A549 (cell line): ENCODE measurements at regions not wholly inside any gene's neighbourhood (a gene's known extent, or its start where the extent isn't known, plus 50 kb on each side); places are given as distances from the start of the nearest gene placed in this dataset.

Experiments used
- ATAC-seq, 2 experiments: fragments of 200-7000 bp in 1 of 2; fragments of >200 bp in 1 of 2; cut with Nextera tagmentation in 1 of 2; cut with Tn5 transposase in 1 of 2; 3 replicates each; pipeline versions ENCODE4 v1.8.0 to v1.9.1; 2018 to 2020; ENCODE audit warnings: mild to moderate bottlenecking in 1 of 2, moderate library complexity in 1 of 2
- CTCF ChIA-PET: fragments of 300-600 bp; sonication (Branson Sonifier 250); formaldehyde crosslinking; extraction: SDS; loops from one replicate; lab custom pipeline; 2021; ENCODE audit warnings: antibody characterized with exemption, inconsistent platforms; lab: Yijun Ruan, JAX
- POLR2A ChIA-PET: fragments of 350-600 bp; formaldehyde crosslinking; extraction: SDS; loops from one replicate; lab custom pipeline; 2021; ENCODE audit warnings: antibody characterized with exemption, inconsistent platforms; lab: Yijun Ruan, JAX
- DNase-seq, 2 experiments: peaks; one replicate each; pipeline versions ENCODE4 v3.0.0 to v3.0.0-alpha.2; 2011 to 2016; ENCODE audit warnings: low read depth in 1 of 2, low spot score in 1 of 2
- FAIRE-seq: peaks from 2 replicates; lab custom pipeline; 2011; peaks lifted over from hg19 to GRCh38; lab: Jason Lieb, UNC
- H3K27ac ChIP-seq, 2 experiments: fragments of >200 bp; sonication (Bioruptor Twin); formaldehyde crosslinking; 3 replicates each; pipeline ENCODE4 v1.5.1; 2016 to 2017
- H3K4me1 ChIP-seq: fragments of >200 bp; sonication (Bioruptor Twin); formaldehyde crosslinking; 3 replicates; pipeline ENCODE4 v1.6.1; 2016
- H3K4me2 ChIP-seq: fragments of >200 bp; sonication (Bioruptor Twin); formaldehyde crosslinking; 3 replicates; pipeline ENCODE4 v1.6.1; 2016
- H3K4me3 ChIP-seq: fragments of >200 bp; sonication (Bioruptor Twin); formaldehyde crosslinking; 3 replicates; pipeline ENCODE4 v1.5.1; 2016
- H3K9me3 ChIP-seq: fragments of >200 bp; sonication (Bioruptor Twin); formaldehyde crosslinking; 3 replicates; pipeline ENCODE4 v1.6.1; 2016
- CBX2 ChIP-seq: fragments of 200-600 bp; sonication (generic); IDR thresholded peaks from 2 replicates; pipeline ENCODE4 v1.6.1; 2016; ENCODE audit warnings: low read depth, mild to moderate bottlenecking, borderline replicate concordance
- CBX8 ChIP-seq: fragments of 200-600 bp; sonication (generic); IDR thresholded peaks from 2 replicates; pipeline ENCODE4 v1.6.1; 2016
- CEBPB ChIP-seq, 2 experiments: fragments of >200 bp in 1 of 2; sonication (Bioruptor Twin) in 1 of 2; formaldehyde crosslinking in 1 of 2; IDR thresholded peaks; 2 replicates each; pipeline ENCODE4 v1.6.1; 2012 to 2016
- CHD2 ChIP-seq: fragments of 150-350 bp; IDR thresholded peaks from 2 replicates; pipeline ENCODE4 v1.6.1; 2014; ENCODE audit warnings: low read length; ENCODE audit not compliant: partially characterized antibody
- ELK1 ChIP-seq: fragments of 150-350 bp; IDR thresholded peaks from 2 replicates; pipeline ENCODE4 v1.6.1; 2014; ENCODE audit warnings: low read depth, mild to moderate bottlenecking, low read length
- EP300 ChIP-seq, 2 experiments: fragments of >200 bp; sonication (Bioruptor Twin); formaldehyde crosslinking; IDR thresholded peaks; 2 replicates in 1 of 2; 3 replicates in 1 of 2; pipeline ENCODE4 v1.6.1; 2016 to 2017
- FOSB ChIP-seq: fragments of 250-450 bp; sonication (Bioruptor Pico); IDR thresholded peaks from 2 replicates; pipeline ENCODE4 v1.5.0; 2020; ENCODE audit warnings: mild to moderate bottlenecking, moderate library complexity
- FOSL2 ChIP-seq, 2 experiments: fragments of 450-650 bp in 1 of 2; fragments of >200 bp in 1 of 2; sonication (Bioruptor Twin) in 1 of 2; formaldehyde crosslinking; IDR thresholded peaks; 2 replicates each; pipeline versions ENCODE4 v1.5.0 to v1.6.1; 2016 to 2020; ENCODE audit warnings: mild to moderate bottlenecking in 1 of 2, moderate library complexity in 1 of 2
- HDAC2 ChIP-seq: fragments of 200-600 bp; sonication (generic); IDR thresholded peaks from 2 replicates; pipeline ENCODE4 v1.6.1; 2016
- HES2 ChIP-seq: fragments of >200 bp; sonication (Bioruptor Twin); formaldehyde crosslinking; IDR thresholded peaks from 2 replicates; pipeline ENCODE4 v1.6.1; 2016
- HEYL ChIP-seq: fragments of 250-450 bp; sonication (Bioruptor Pico); IDR thresholded peaks from 2 replicates; pipeline ENCODE4 v1.8.0; 2021; ENCODE audit warnings: mild to moderate bottlenecking, moderate library complexity
- HMGXB4 ChIP-seq: fragments of 250-450 bp; sonication (Bioruptor Pico); IDR thresholded peaks from 2 replicates; pipeline ENCODE4 v1.5.0; 2021; ENCODE audit warnings: mild to moderate bottlenecking, moderate library complexity, borderline replicate concordance
- HOXB5 ChIP-seq: fragments of 250-450 bp; sonication (Bioruptor Pico); IDR thresholded peaks from 2 replicates; pipeline ENCODE4 v1.5.0; 2020; ENCODE audit warnings: mild to moderate bottlenecking, moderate library complexity
- KDM1A ChIP-seq: fragments of 200-600 bp; sonication (generic); IDR thresholded peaks from 2 replicates; pipeline ENCODE4 v1.6.1; 2016; ENCODE audit warnings: low read depth, mild to moderate bottlenecking
- MAFK ChIP-seq: fragments of 450-650 bp; IDR thresholded peaks from 2 replicates; pipeline ENCODE4 v1.6.1; 2014; ENCODE audit not compliant: partially characterized antibody
- NR3C1 ChIP-seq: fragments of >200 bp; sonication (Bioruptor Twin); formaldehyde crosslinking; IDR thresholded peaks from 3 replicates; pipeline ENCODE4 v1.6.1; 2017
- POLR2A ChIP-seq: IDR thresholded peaks from 2 replicates; pipeline ENCODE4 v1.6.1; 2012; ENCODE audit warnings: mild to moderate bottlenecking, low read length
- RAD21 ChIP-seq, 2 experiments: fragments of >200 bp in 1 of 2; sonication (Bioruptor Twin) in 1 of 2; formaldehyde crosslinking in 1 of 2; IDR thresholded peaks in 1 of 2; conservative IDR thresholded peaks in 1 of 2; 2 replicates in 1 of 2; 3 replicates in 1 of 2; pipeline ENCODE4 v1.6.1; 2012 to 2018; ENCODE audit warnings: inconsistent platforms in 1 of 2
- WGBS: methylation state at CpG from one replicate; pipeline ENCODE4 v1.1.6; 2017; ENCODE audit errors: missing lambda C conversion rate; 5-methylcytosine and 5-hydroxymethylcytosine counted together

- Histone ChIP-seq H3K4me3 (no peak overlapping the region), H3K4me2 (no peak overlapping the region), H3K27ac (no peak overlapping the region), H3K4me1 (no peaks in the 10 kb centered on the region), H3K9me3 (no peaks in the 10 kb centered on the region)
- CTCF ChIA-PET = no interaction called here
- ATAC-seq (no peak), FAIRE-seq (no peak), DNase-seq (no peak)
- TF ChIP-seq ELK1 (no peak), EP300 (IDR thresholded peaks at IDR 0.05) (no peak), FOSL2 (IDR thresholded peaks at IDR 0.05) (no peak), FOSL2 (CRISPR knock-in tag; IDR thresholded peaks at IDR 0.05) (no peak), HDAC2 (no peak), HES2 (no peak), HEYL (CRISPR knock-in tag) (no peak)
- POLR2A ChIA-PET = no interaction called here
- WGBS = 0% methylated on average over 3 of the region's 3 CpGs
These were observed 1083.2 kb upstream of the PCDH7 start for GRCh38 chr4:29636961-29637360.

- CTCF ChIA-PET = no interaction called here
- Histone ChIP-seq H3K9me3 (no peaks in the 10 kb centered on the region), H3K4me2 (no peak overlapping the region), H3K27ac (no peak overlapping the region), H3K4me3 (no peak overlapping the region), H3K4me1 (no peaks in the 10 kb centered on the region)
- POLR2A ChIA-PET = no interaction called here
- no peak for DNase-seq
- no peak for ATAC-seq
- FAIRE-seq = no peak
- no peak for TF ChIP-seq RAD21 (conservative IDR thresholded peaks at IDR 0.05 in 1 of 2, IDR thresholded peaks at IDR 0.05 in 1 of 2)
- WGBS = 26% methylated on average over 6 of the region's 6 CpGs
These were observed 1066.9 kb upstream of the PCDH7 start for GRCh38 chr4:29653221-29653620.

GRCh38 chr4:29680644-29681043 lies 1039.5 kb upstream of the PCDH7 start:
- FAIRE-seq = no peak
- ATAC-seq = no peak
- CTCF ChIA-PET = no interaction called here

GRCh38 chr4:29704059-29704458 lies 1016.1 kb upstream of the PCDH7 start:
- Histone ChIP-seq H3K4me3 (no peak overlapping the region), H3K4me1 (no peaks in the 10 kb centered on the region), H3K9me3 (no peaks in the 10 kb centered on the region), H3K27ac (no peak overlapping the region), H3K4me2 (no peak overlapping the region)
- whole genome bisulfite sequencing = 8% methylated on average over 2 of the region's 2 CpGs
- CTCF ChIA-PET = no interaction called here
- DNase-seq (no peak), FAIRE-seq (no peak), ATAC-seq (no peak)
- POLR2A ChIA-PET = no interaction called here
- no peak for TF ChIP-seq POLR2A
- TF ChIP-seq ELK1 = no peak
- no peak for TF ChIP-seq CHD2
- peak; percentile 87 for TF ChIP-seq MAFK
- TF ChIP-seq HEYL (CRISPR knock-in tag) = no peak
- no peak for TF ChIP-seq HMGXB4 (CRISPR knock-in tag)
- no peak for TF ChIP-seq FOSB (CRISPR knock-in tag)

More at GRCh38 chr4:29680644-29681043, 1039.5 kb upstream of the PCDH7 start:
- H3K4me3 ChIP-seq = no peak overlapping the region
- DNase-seq = no peak
- POLR2A ChIA-PET = no interaction called here
- no peak overlapping the region for H3K27ac ChIP-seq
- H3K4me2 ChIP-seq = no peak overlapping the region
- no peaks in the 10 kb centered on the region for H3K4me1 ChIP-seq
- H3K9me3 ChIP-seq = no peaks in the 10 kb centered on the region
- TF ChIP-seq CBX2 (no peak), KDM1A (no peak), CBX8 (no peak), HOXB5 (CRISPR knock-in tag) (no peak), NR3C1 (no peak), CEBPB (IDR thresholded peaks at IDR 0.05) (no peak), CHD2 (no peak)
- TF ChIP-seq, all 56 proteins: peak for 0
- 12% methylated on average over 1 of the region's 1 CpG for WGBS
